Right cardiac atrium (tissue), 5 donors: ENCODE measurements at regions not wholly inside any gene's neighbourhood (a gene's known extent, or its start where the extent isn't known, plus 50 kb on each side); places are given as distances from the start of the nearest gene placed in this dataset.
A peak's percentile ranks its signal among the peaks of the same experiment; 100 is the strongest.

Experiments
- ATAC-seq, 2 donors: fragments of 200-7000 bp; cut with Tn5 transposase; one replicate each; pipeline versions ENCODE4 v1.8.0 to v1.9.1; 2020; ENCODE audit warnings: moderate library complexity in 2 of 2, mild to moderate bottlenecking in 1 of 2
- DNase-seq, 3 donors: peaks; one replicate each; pipeline ENCODE4 v3.0.0-alpha.2; 2020
- H3K27ac ChIP-seq: one replicate; pipeline ENCODE4 v1.5.1; 2013; ENCODE audit warnings: mild to moderate bottlenecking, low read length, control low read depth, moderate library complexity
- H3K27me3 ChIP-seq: one replicate; pipeline ENCODE4 v1.6.1; 2013; ENCODE audit not compliant: control insufficient read depth, insufficient read depth
- H3K4me1 ChIP-seq: one replicate; pipeline ENCODE4 v1.6.1; 2013; ENCODE audit warnings: low read length; ENCODE audit not compliant: control insufficient read depth, insufficient read depth
- H3K4me3 ChIP-seq: one replicate; pipeline ENCODE4 v1.5.1; 2013; ENCODE audit warnings: low read length, control low read depth
- H3K9me3 ChIP-seq: one replicate; pipeline ENCODE4 v1.6.1; 2013; ENCODE audit warnings: low read length; ENCODE audit not compliant: control insufficient read depth
- WGBS: extraction: QIAGEN DNeasy Blood & Tissue Kit; methylation state at CpG from one replicate; pipeline ENCODE4 v1.1.7; 2013; 5-methylcytosine and 5-hydroxymethylcytosine counted together
- intact Hi-C, 4 donors: fragments of 100-400 bp; cut with DNase I; formaldehyde crosslinking; loops; one replicate each; pipeline versions ENCODE4 v1.11.0 to v1.14.0; 2022 to 2023
- donor health status: healthy with polysubstance abuse.
- donor health status: DM: no; HTN: yes; CAD: no.
- donor health status: DM: no; HTN: no; CAD: no.
- donor health status: DM: no; HTN: yes; CAD: no; lungs with severe emphysema.
- donor health status: DM: yes; HTN: yes; CAD: no.

DNA sequence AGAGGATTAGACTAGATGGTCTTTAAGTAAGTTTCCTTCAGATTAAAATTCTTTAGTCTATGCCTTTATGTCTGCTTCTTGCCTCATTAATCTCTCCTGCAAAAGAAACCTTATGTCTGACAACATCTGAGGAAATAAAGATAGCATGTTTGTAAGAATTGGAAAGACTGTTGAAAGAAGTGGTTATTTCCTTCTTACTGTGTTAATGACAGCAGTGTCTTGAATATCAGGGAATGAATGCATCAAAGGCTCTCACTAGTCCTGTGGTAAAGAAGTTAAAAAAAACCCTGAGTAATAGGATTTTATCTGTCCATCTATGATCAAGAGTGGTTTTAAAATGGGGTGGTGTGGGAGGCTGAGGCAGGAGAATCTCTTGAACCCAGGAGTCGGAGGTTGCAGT is 302.0 kb downstream of the PRL start:
- no peaks in the 10 kb centered on the region for H3K27me3 ChIP-seq
- H3K9me3 ChIP-seq = no peaks in the 10 kb centered on the region
- no peak overlapping the region for H3K4me3 ChIP-seq
- peaks cover 10% of the 10 kb centered on the region for H3K4me1 ChIP-seq
- intact Hi-C loops = no loop called here
- ATAC-seq (no peak), DNase-seq (no peak)
- no peak overlapping the region for H3K27ac ChIP-seq
- 97% methylated on average over 1 of the region's 1 CpG for WGBS

DNA sequence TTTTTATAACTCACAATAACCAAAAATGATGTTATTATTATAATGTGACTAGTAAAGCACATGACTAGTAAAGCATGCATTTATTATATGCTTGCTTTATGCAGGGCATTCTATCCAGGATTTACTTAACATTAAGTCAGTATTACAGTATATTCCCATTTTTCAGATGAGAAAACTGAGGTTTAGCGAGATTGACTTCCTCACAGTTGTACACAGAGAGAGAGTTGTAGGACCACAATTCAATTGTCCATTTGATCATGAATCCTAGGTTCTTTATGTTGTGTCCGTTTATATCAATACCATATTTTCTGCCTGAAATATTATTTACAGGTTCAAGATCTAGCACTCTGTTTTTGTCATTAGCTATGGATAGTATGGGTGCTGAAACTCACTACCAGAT is 301.5 kb downstream of the PRL start:
- H3K4me3 ChIP-seq = no peak overlapping the region
- intact Hi-C loops = no loop called here
- H3K9me3 ChIP-seq = no peaks in the 10 kb centered on the region
- H3K27ac ChIP-seq = no peak overlapping the region
- ATAC-seq = no peak
- no peaks in the 10 kb centered on the region for H3K27me3 ChIP-seq
- peaks cover 10% of the 10 kb centered on the region for H3K4me1 ChIP-seq
- WGBS = 96% methylated on average over 2 of the region's 2 CpGs
- no peak for DNase-seq

DNA sequence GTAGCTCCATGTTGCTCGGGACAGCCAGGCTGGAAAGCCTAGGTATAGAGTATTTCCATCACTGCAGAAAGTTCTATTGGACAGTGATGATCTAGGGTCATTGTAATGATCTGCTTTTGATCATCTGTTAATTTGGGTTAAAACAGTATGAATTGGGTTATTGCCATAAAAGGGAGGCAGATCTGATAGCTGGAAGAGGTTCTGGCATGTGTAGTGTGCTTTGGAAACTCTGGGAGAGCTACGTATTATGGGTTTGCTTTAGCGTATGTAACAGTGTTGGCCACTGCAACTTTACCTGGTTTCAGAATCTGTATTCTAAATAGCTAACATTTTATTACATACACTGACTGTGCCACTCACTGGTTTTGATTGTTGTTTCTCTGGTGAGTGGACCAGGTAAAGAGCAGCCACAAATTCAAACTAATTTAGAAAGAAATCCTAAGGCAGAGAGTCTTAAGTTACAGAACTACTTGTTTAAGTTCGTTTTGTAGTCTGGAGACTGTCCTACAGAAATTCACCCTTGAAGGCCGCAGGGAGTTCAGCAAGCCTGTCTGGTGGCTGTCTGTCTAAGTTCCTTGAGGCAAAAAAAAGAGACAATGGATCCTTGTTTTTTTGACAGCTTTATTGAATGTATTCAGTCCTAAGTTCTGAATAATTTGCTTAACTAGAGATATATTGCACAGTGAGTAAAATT is 300.3 kb downstream of the PRL start:
- ATAC-seq (no peak), DNase-seq (no peak)
- Histone ChIP-seq H3K9me3 (no peaks in the 10 kb centered on the region), H3K27ac (no peak overlapping the region), H3K4me3 (no peak overlapping the region), H3K27me3 (no peaks in the 10 kb centered on the region), H3K4me1 (peaks cover 10% of the 10 kb centered on the region)
- 71% methylated on average over 5 of the region's 5 CpGs for WGBS
- intact Hi-C loops = no loop called here

DNA sequence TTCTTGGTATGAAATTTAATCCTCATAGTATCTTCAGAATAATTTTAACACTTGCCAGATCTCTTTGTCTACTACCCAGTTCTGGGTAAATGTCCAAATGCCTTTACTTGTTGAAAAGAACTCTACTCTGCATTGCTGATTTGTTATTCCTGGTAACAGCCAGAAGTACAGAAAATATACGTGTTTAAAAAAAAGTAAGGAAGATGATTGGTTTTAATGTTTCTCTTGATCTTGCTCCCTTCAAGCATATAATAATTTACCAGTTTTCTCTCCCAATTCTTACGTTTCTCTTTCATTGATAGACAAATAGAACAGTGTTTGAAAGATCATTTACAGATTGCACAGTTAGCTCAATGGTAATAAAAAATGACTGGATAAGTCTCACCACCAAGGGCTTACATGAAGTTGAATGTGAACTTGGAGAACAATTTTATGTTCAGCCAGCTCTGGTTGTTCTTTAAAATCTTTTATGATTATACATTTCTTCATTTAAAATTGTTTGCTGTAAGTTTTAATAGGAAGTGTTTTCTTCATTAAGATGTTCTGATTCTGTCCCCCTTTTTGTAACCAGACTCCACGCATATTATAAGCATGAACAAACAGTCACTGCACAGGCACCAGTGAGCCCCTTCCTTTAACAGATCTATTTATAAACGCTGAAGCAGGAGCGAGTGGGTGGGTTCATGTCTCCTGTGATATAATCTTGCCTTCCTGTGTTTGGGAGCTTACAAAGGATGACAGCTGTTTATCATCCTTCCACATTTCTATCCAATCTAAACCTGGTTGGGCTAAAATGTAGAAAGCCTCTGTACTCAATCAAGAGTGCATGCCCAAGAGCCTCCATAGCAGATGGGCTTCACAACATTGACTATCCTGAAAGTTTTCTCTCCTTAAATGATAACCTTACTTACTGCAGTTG is 299.5 kb downstream of the PRL start:
- H3K27ac ChIP-seq = no peak overlapping the region
- no peak for ATAC-seq
- 20% methylated on average over 5 of the region's 5 CpGs for WGBS

DNA sequence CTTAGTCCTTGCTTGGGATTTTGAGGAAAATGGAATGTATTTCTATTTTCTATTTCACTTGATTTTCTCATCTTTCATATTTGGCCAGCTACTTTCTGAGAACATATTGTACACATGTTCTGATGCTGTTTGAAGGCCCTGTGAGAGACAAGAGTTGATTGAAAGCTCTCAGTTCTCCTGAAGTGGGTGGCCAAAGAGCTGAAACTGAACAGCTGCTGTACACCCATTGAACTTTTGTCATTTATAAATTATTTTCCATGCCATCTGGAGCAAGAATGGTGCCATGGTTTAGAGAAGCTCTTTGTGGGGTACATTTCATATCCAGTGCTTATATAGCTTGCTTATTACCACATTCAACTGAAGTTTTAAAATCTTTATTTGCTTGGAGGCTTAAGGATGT is 298.3 kb downstream of the PRL start:
- Histone ChIP-seq H3K4me1 (peaks cover 9% of the 10 kb centered on the region), H3K27me3 (no peaks in the 10 kb centered on the region), H3K27ac (no peak overlapping the region), H3K4me3 (no peak overlapping the region), H3K9me3 (no peaks in the 10 kb centered on the region)
- intact Hi-C loops = no loop called here
- DNase-seq (no peak), ATAC-seq (no peak)

More for the DNA sequence above, 299.5 kb downstream of the PRL start:
- peaks cover 9% of the 10 kb centered on the region for H3K4me1 ChIP-seq
- intact Hi-C loops = no loop called here
- no peak for DNase-seq
- no peak overlapping the region for H3K4me3 ChIP-seq
- H3K9me3 ChIP-seq = no peaks in the 10 kb centered on the region
- no peaks in the 10 kb centered on the region for H3K27me3 ChIP-seq

DNA sequence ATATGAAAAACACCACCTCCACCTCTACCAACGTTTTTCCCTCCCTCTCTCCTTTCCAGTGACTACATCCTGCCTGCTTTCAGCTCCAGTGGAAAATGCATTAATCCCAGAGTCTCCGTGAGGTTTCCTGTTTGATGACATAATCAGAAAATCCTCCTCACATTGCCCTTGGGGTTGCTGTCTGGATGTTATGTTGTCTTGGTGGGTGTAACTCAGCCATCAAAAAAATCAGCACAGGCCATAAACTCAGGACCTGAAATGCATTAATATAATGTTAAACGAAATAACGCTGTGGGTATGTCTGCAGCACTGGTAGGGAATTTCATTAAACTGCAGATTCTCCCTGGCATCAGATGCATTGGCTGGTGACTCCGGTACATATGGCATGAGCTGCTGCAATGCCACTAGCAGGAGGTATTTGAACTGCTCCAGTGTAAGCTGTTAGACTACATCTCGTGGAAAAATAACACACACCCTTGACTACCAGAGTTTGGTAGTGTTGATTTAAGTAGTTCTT is 297.8 kb downstream of the PRL start:
- Histone ChIP-seq H3K9me3 (no peaks in the 10 kb centered on the region), H3K4me3 (no peak overlapping the region), H3K27ac (peak overlapping the region; percentile 7), H3K27me3 (no peaks in the 10 kb centered on the region), H3K4me1 (peaks cover 9% of the 10 kb centered on the region)
- peak in 1 of 2 donors; percentile 80 for ATAC-seq
- intact Hi-C loops = no loop called here
- no peak for DNase-seq
- 42% methylated on average over 6 of the region's 6 CpGs for WGBS

DNA sequence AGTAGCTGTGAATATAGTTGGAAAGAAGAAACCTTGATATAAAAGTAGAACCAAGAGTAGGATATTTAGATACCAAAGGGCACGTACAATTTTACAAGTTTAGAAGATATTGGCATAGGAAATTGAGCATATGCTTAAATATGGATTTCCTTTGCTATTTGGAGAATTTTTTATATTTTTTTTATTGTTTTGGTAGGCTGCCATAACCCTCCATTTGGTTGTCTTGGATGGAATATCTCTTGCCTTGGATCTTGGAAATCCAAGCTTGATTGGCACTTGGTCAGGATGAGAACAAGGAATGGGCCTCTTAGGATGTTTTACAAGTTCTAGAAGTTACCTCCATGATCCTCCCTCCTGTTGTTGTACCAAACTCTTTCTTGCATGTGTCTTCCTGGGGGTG is 297.1 kb downstream of the PRL start:
- H3K27ac ChIP-seq = no peak overlapping the region
- no peak overlapping the region for H3K4me3 ChIP-seq
- intact Hi-C loops = no loop called here
- WGBS = 73% methylated on average over 1 of the region's 1 CpG
- no peaks in the 10 kb centered on the region for H3K9me3 ChIP-seq
- no peaks in the 10 kb centered on the region for H3K27me3 ChIP-seq
- DNase-seq (no peak), ATAC-seq (no peak)
- H3K4me1 ChIP-seq = peaks cover 9% of the 10 kb centered on the region

DNA sequence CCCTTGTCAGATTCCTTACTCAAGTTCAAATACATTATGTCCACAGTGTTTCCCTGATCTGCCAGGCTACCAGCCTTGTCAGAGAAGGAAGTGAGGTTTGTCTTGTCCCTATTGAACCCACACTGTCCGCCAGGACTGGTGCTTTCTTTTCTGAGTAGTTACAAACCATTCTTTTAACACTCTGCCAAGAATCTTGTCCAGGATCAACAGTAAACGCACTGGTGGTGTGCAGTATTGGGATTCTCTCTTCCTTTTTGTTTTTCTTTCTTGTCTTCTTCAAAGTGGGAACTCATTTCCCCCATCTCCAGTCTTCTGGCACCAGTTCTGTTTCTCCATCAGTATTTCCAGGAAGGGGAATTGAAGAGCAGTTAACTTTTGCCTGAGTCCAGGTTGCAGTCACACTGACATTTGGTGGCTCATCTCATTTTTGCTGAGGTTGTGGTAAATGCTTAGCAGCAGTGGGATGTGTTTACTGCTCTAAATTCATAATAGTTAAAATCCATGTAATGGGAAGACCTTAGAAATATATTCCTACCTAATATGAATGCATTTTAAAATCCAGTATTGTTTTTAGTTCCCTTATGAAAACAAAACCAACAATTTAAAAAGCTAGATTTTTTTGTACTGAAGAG is 295.3 kb downstream of the PRL start:
- no peak for DNase-seq
- no peaks in the 10 kb centered on the region for H3K9me3 ChIP-seq
- WGBS = 41% methylated on average over 2 of the region's 2 CpGs
- no peak overlapping the region for H3K4me3 ChIP-seq
- H3K27ac ChIP-seq = no peak overlapping the region
- peaks cover 9% of the 10 kb centered on the region for H3K4me1 ChIP-seq
- H3K27me3 ChIP-seq = no peaks in the 10 kb centered on the region
- peak; percentile 44 to 55 for ATAC-seq
- intact Hi-C loops = no loop called here

DNA sequence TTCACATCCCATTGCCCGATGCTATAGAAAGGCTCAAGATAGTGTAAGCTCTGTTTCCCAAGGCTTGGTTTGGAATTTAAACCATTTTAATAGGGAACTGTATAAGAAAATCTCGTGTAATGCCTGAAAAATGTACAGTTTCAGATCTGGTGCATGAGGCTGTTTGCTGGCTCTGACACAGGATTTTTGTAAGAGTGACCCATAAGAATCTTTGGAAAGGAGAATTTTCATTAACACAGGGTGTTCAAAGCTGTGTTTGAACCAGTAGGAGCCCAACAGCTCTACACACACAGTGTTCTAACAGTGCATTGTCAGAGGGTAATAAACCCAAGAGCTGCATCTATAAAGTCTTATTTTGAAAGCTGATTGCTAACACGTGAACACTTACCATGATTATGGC is 293.5 kb downstream of the PRL start:
- H3K4me1 ChIP-seq = peaks cover 6% of the 10 kb centered on the region
- 61% methylated on average over 3 of the region's 3 CpGs for WGBS
- intact Hi-C loops = no loop called here
- no peak for ATAC-seq
- H3K9me3 ChIP-seq = no peaks in the 10 kb centered on the region
- H3K4me3 ChIP-seq = no peak overlapping the region
- no peaks in the 10 kb centered on the region for H3K27me3 ChIP-seq
- no peak for DNase-seq
- H3K27ac ChIP-seq = no peak overlapping the region

DNA sequence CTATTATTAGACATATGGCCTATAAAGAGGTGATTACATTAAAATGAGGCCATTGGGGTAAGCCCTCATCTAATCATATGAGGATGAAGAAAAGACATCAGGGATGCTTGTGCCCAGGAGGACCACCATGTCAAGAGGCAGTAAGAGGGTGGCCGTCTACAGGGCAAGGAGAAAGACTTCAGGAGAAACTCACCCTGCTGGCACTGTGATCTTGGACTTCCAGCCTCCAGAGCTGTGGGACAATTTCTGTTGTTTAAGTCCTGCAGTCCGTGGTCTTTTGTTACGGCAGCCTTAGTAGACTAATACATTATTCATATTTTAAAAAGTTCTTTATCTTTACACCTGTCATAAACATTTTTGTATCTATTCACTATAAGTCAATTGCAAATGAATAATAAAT is 290.0 kb downstream of the PRL start:
- Histone ChIP-seq H3K4me1 (no peaks in the 10 kb centered on the region), H3K4me3 (no peak overlapping the region), H3K27ac (no peak overlapping the region), H3K27me3 (no peaks in the 10 kb centered on the region), H3K9me3 (no peaks in the 10 kb centered on the region)
- ATAC-seq = no peak
- WGBS = 95% methylated on average over 3 of the region's 3 CpGs
- DNase-seq = no peak
- intact Hi-C loops = no loop called here

DNA sequence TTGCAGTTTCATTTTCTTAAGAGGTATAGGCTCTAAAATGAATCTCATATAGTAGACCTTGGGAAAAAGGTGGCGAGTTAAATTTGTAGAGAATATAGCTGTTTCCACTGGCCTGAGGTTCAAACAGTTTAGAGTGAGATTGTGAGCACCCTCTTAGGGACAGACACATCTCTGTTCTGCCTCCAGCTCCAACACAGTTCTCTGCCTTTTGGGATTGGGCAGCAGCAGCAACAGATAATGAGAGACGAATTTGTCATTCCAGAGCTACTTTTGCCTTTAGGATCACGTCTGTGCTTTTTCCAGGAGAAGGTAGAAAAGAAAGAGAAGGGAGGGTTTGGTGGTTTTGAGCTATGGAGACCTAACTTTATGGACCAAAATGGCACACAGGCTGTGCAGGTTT is 289.4 kb downstream of the PRL start:
- ATAC-seq = no peak
- H3K9me3 ChIP-seq = no peaks in the 10 kb centered on the region
- no peak overlapping the region for H3K27ac ChIP-seq
- H3K4me1 ChIP-seq = no peaks in the 10 kb centered on the region
- intact Hi-C loops = no loop called here
- DNase-seq = no peak
- H3K4me3 ChIP-seq = no peak overlapping the region
- WGBS = 63% methylated on average over 3 of the region's 3 CpGs
- no peaks in the 10 kb centered on the region for H3K27me3 ChIP-seq
